Neural cell (in vitro differentiated cells): ENCODE measurements at regions not wholly inside any gene's neighbourhood (a gene's known extent, or its start where the extent isn't known, plus 50 kb on each side); places are given as distances from the start of the nearest gene placed in this dataset.

Source experiments
- CTCF ChIP-seq: fragments of 450-650 bp; IDR thresholded peaks from 2 replicates; pipeline ENCODE4 v1.5.1; 2014; ENCODE audit warnings: antibody characterized with exemption, mild to moderate bottlenecking, moderate library complexity; ENCODE audit not compliant: poor library complexity, severe bottlenecking
- EP300 ChIP-seq: fragments of 450-650 bp; conservative IDR thresholded peaks from 2 replicates; pipeline ENCODE4 v1.6.1; 2014; ENCODE audit warnings: antibody characterized with exemption, mild to moderate bottlenecking, moderate library complexity; ENCODE audit not compliant: poor library complexity, severe bottlenecking
- EZH2 ChIP-seq: fragments of 200-600, 300-800 bp; shearing (Covaris generic), sonication (generic); IDR thresholded peaks from 2 replicates; pipeline ENCODE4 v1.6.1; 2014; ENCODE audit warnings: antibody characterized with exemption, low read length, borderline replicate concordance, mild to moderate bottlenecking; ENCODE audit not compliant: insufficient read depth, poor library complexity, severe bottlenecking
- MXI1 ChIP-seq: fragments of 450-650 bp; conservative IDR thresholded peaks from 2 replicates; pipeline ENCODE4 v1.6.1; 2014; ENCODE audit warnings: antibody characterized with exemption, mild to moderate bottlenecking; ENCODE audit not compliant: poor library complexity, severe bottlenecking
- POLR2AphosphoS5 ChIP-seq: IDR thresholded peaks from 2 replicates; pipeline ENCODE4 v1.6.1; 2012
- RAD21 ChIP-seq: fragments of 450-650 bp; conservative IDR thresholded peaks from 2 replicates; pipeline ENCODE4 v1.6.1; 2014; ENCODE audit warnings: antibody characterized with exemption, mild to moderate bottlenecking, moderate library complexity
- REST ChIP-seq: IDR thresholded peaks from 2 replicates; pipeline ENCODE4 v1.6.1; 2012; ENCODE audit warnings: borderline replicate concordance
- TAF1 ChIP-seq: IDR thresholded peaks from 2 replicates; pipeline ENCODE4 v1.6.1; 2012; ENCODE audit warnings: low read depth

DNA sequence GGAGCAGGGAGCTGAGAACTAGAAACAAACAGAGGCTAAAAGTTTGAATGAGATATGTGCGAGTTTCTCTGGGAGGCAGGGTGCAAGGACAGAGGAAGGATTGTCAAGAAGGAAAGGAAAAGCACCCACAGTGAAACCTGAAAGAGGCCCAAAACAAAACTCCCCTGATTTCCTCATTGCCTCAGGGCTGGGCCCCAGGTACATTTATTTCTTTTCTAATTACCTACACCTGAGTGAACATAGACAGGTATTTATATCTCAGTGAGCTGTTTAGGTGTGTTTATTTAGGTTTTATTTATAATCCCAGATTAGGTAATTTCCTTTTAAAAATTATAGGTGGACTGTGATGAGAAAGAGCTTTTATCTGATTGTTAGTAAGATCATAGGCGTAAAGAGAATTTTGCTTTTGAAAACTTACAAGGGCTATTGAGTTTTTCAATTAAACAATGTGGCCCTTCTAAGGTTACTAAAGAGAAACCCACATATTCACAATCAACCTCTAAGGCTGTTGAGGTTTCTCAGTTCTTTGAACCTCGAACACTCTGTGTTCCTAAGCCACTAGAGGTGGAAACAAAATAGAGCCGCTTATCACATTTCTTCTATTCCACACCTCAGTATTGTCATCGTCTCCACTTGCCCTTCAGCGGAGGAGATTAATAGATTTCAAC lies 344.8 kb downstream of the ZNF608 start:
- TF ChIP-seq CTCF (no peak), RAD21 (no peak), REST (no peak), POLR2AphosphoS5 (no peak), TAF1 (no peak), MXI1 (no peak), EP300 (no peak), EZH2 (no peak)
